ENCODE measurements at regions not wholly inside any gene's neighbourhood (a gene's known extent, or its start where the extent isn't known, plus 50 kb on each side); places are given as distances from the start of the nearest gene placed in this dataset.
A peak's percentile ranks its signal among the peaks of the same experiment; 100 is the strongest.

DNA sequence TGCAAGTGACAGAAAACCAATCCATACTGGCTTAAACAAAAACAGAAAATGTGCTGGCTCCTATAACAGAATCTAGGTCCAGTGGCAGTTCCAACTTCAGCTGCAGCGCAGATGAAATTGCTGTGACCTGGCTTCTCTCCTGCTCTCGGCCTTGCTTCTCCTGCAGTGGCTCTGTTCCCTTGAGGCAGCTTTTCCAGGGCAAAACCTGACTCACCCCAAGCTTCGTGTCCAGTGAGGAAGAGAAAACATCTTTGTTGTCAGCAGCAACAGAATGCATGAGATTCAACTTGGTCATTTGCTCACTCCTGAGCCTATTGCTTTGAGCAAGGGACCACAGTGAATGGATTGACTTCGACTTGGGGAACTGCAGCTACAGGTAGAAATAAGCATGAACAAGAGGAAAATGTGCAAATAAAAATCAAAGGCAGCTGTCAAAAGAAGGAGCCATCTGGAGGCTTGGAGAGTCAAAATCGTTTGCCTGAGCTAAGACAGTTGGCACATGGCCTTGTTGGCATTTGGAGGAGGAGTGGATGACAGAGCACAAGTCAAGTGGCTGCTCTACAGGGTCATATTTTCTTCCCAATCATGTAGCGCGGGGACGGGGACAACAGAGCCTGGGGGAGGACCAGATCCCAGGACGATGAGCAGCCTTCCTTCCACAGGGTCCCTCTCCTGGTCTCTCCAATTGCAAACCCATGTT is 523.4 kb downstream of the FGF9 start:
- no peaks in the 10 kb centered on the region for H3K36me3 Mint-ChIP-seq
- H3K9me3 Mint-ChIP-seq, result no peaks in the 10 kb centered on the region
- ATAC-seq (no peak), DNase-seq (ENCODE audit: low spot score in 2 of 2) (no peak)
- no peak overlapping the region for H3K27ac Mint-ChIP-seq

DNA sequence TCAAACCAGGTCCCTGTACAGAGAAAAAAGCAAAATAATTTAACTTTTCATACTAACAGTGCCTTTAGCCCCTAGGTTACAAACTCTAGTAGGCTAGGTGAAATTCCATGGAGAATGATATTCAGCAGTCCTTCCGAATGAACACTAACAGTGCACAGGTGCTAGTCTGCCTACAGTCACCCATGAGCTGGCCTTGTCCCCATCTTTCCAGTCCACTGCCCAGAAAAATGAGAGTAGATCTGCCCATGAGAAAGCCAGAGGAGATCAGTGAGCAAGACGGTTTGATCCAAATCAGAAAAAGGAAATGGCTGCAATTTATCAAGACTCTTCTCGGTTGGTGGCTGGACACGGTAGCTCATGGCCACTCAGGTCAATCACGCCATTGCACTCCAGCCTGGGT is 524.9 kb downstream of the FGF9 start:
- H3K36me3 Mint-ChIP-seq, result no peaks in the 10 kb centered on the region
- no peak overlapping the region for H3K27ac Mint-ChIP-seq
- no peak for DNase-seq (ENCODE audit: low spot score in 2 of 2)
- H3K9me3 Mint-ChIP-seq, result no peaks in the 10 kb centered on the region
- ATAC-seq, result no peak

- no peak for ATAC-seq
- no peak for DNase-seq (ENCODE audit: low spot score in 2 of 2)
Measured at GRCh38 chr13:22196777-22197176, 525.9 kb downstream of the FGF9 start.

GRCh38 chr13:22198001-22198400 is 527.1 kb downstream of the FGF9 start:
- Mint-ChIP-seq H3K36me3 (no peaks in the 10 kb centered on the region), H3K9me3 (no peaks in the 10 kb centered on the region), H3K27ac (no peak overlapping the region)
- ATAC-seq, result no peak
- DNase-seq (ENCODE audit: low spot score in 2 of 2), result no peak

More at GRCh38 chr13:22196777-22197176, 525.9 kb downstream of the FGF9 start:
- Mint-ChIP-seq H3K9me3 (no peaks in the 10 kb centered on the region), H3K27ac (no peak overlapping the region), H3K36me3 (no peaks in the 10 kb centered on the region)

DNA sequence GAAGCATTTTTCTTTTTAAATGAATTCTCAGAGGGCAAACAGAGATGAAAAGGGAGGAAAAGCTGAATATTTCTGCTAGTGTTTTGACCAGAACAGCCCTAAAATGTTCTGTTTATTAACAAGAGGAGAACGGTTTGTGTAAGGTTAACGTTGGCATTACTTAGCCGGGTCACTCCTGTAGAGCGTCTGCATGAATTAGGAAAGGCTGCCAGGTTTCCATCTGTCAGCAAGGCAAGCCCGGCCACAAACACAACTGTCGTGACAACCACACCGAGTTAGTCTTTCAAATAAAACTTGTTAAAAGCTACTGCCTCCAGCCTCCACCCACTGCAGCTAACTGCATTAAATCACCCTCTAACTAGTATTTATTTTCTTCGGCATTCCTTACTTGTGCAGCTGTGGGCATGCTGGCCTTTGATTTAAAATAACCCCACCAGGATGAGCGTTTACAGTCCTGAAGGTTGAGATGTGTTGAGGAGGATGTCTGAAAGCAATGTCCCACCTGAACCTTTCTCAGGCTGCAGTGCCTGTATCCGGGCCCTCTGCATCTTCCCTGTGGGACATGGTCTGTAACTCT is 527.9 kb downstream of the FGF9 start:
- H3K36me3 Mint-ChIP-seq, result no peaks in the 10 kb centered on the region
- ATAC-seq (no peak), DNase-seq (ENCODE audit: low spot score in 2 of 2) (no peak)
- no peaks in the 10 kb centered on the region for H3K9me3 Mint-ChIP-seq
- no peak overlapping the region for H3K27ac Mint-ChIP-seq

DNA sequence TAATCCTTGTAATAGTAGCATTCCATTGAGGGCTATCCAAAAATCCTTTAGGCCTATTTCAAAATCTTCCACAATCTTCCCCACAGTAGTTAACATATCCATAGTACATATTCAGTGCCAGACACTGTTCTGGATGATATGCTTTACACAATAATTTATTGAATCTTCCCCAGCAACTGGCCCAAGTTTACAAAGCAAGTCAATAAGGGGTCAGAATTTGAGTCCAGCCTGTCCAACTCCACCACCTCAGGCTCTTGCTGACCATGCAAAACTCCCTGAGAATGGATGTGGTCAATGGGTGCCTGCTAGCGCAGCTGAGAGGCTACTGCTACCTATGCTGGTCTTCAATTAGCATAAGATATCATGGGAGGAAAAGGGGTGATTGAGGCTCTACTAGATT is 529.6 kb downstream of the FGF9 start:
- Mint-ChIP-seq H3K36me3 (peaks cover 0 to 9% of the 10 kb centered on the region in 2 donors), H3K27ac (no peak overlapping the region), H3K9me3 (peaks cover 4 to 5% of the 10 kb centered on the region in 2 donors)
- ATAC-seq (no peak), DNase-seq (ENCODE audit: low spot score in 2 of 2) (no peak)

DNA sequence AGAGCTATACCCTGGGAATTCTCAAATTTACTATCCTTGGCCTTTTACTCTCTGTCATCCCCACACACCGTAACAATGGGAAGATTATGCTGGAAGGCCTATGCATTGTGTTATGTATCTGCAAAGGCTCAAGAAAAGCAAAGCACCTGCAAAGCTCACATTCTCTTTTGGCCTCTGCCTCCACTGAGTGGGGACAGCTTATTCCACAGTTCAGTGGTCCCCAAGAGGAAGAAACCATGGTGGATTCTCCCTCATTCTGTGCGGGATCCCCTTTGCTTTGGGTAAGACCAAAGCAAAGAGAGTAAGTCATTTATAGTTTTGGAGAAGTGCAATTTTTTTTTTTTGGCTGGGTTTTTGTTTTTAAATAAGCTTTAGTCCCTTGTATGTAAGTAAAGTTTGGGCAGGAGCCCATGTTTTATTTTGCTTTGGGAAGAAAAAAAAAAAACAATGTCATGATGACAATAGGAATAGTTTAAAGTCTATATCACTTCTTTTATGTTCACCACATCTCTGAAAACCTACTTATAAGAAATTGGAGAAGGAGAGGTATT is 530.6 kb downstream of the FGF9 start:
- DNase-seq (ENCODE audit: low spot score in 2 of 2), result no peak
- Mint-ChIP-seq H3K36me3 (peaks cover 0 to 9% of the 10 kb centered on the region in 2 donors), H3K27ac (no peak overlapping the region), H3K9me3 (peaks cover 4 to 5% of the 10 kb centered on the region in 2 donors)
- ATAC-seq, result no peak

GRCh38 chr13:22210134-22210930 is 539.5 kb downstream of the FGF9 start:
- Mint-ChIP-seq H3K9me3 (no peaks in the 10 kb centered on the region), H3K27ac (no peak overlapping the region), H3K36me3 (no peaks in the 10 kb centered on the region)
- DNase-seq (ENCODE audit: low spot score in 2 of 2) (no peak), ATAC-seq (no peak)

- no peaks in the 10 kb centered on the region for H3K9me3 Mint-ChIP-seq
- no peak overlapping the region for H3K27ac Mint-ChIP-seq
- DNase-seq (ENCODE audit: low spot score in 2 of 2) (no peak), ATAC-seq (no peak)
- no peaks in the 10 kb centered on the region for H3K36me3 Mint-ChIP-seq
Measured at GRCh38 chr13:22211876-22212275, 541.0 kb downstream of the FGF9 start.

DNA sequence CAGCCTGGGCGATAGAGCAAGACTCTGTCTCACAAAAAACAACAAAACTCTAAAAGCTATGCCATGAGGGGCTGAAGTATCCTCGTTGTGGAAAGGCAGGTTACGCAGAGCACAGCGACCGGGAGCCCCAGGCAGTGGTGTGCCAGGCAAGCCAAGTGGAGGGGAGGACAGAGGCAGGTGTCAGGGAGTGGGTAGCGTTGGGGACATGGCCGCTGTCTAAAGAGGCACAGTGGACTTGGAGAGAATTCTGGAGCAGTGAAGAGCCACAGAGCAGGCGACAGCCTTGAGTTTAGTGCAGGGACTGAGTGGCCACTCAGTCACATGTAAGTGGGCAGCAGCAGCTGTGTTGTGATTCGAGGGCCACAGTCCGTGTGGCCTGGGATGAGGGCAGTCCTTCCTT is 541.7 kb downstream of the FGF9 start:
- H3K27ac Mint-ChIP-seq, result no peak overlapping the region
- H3K9me3 Mint-ChIP-seq, result no peaks in the 10 kb centered on the region
- ATAC-seq, result no peak

GRCh38 chr13:22214184-22214583 is 543.3 kb downstream of the FGF9 start:
- Mint-ChIP-seq H3K36me3 (no peaks in the 10 kb centered on the region), H3K9me3 (no peaks in the 10 kb centered on the region), H3K27ac (no peak overlapping the region)
- no peak for DNase-seq (ENCODE audit: low spot score in 2 of 2)
- ATAC-seq, result no peak

More for the DNA sequence above, 541.7 kb downstream of the FGF9 start:
- no peak for DNase-seq (ENCODE audit: low spot score in 2 of 2)
- H3K36me3 Mint-ChIP-seq, result no peaks in the 10 kb centered on the region

DNA sequence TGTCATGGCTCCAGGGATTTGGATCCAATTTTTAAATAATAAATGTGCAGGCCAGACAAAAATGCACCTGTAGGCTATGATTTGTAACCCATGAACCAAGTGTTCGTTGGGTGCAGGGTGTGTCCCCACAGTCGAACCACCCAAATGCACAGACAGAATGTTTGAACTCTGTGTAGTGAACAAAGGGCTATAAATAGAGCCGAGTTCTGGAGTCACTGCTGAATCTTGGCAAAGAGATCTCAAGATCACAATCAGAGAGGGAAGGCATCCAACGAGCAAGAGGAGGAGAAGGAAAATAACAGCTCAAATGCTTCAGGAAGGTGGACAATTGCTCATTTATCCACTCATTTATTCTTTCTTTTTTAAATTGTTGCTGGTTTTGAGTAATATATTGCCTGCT is 547.9 kb downstream of the FGF9 start:
- no peak for DNase-seq (ENCODE audit: low spot score in 2 of 2)
- ATAC-seq, result no peak
- H3K36me3 Mint-ChIP-seq, result no peaks in the 10 kb centered on the region
- no peak overlapping the region for H3K27ac Mint-ChIP-seq
- no peaks in the 10 kb centered on the region for H3K9me3 Mint-ChIP-seq

GRCh38 chr13:22219709-22220108 is 548.8 kb downstream of the FGF9 start:
- Mint-ChIP-seq H3K36me3 (no peaks in the 10 kb centered on the region), H3K27ac (no peak overlapping the region), H3K9me3 (no peaks in the 10 kb centered on the region)
- no peak for DNase-seq (ENCODE audit: low spot score in 2 of 2)
- ATAC-seq, result no peak

GRCh38 chr13:22220151-22221135 is 549.6 kb downstream of the FGF9 start:
- H3K36me3 Mint-ChIP-seq, result no peaks in the 10 kb centered on the region
- ATAC-seq (no peak), DNase-seq (ENCODE audit: low spot score in 2 of 2) (no peak)
- H3K27ac Mint-ChIP-seq, result no peak overlapping the region
- no peaks in the 10 kb centered on the region for H3K9me3 Mint-ChIP-seq

GRCh38 chr13:22223411-22223810 is 552.5 kb downstream of the FGF9 start:
- Mint-ChIP-seq H3K27ac (no peak overlapping the region), H3K36me3 (no peaks in the 10 kb centered on the region), H3K9me3 (no peaks in the 10 kb centered on the region)
- DNase-seq (ENCODE audit: low spot score in 2 of 2) (no peak), ATAC-seq (no peak)

DNA sequence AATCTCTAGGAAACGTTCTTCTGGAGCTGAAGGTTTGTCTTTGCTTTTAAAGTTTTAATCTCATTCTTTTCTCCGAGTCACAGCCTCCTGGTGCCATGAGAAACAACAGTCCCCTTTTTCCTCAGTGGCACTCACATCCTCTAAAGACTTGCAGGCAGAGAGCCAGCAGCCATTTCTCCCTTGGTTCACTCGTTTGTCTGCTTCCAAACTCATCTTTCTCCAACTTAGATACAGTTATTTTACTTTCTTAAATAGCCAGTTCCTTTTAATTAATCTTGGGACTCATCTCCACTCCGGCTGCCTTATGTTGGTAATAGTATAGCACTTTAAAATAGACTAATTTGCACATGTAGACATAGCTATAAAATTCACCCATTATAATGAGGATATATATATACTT is 555.2 kb downstream of the FGF9 start:
- Mint-ChIP-seq H3K9me3 (no peaks in the 10 kb centered on the region), H3K36me3 (no peaks in the 10 kb centered on the region), H3K27ac (peak overlapping the region in 1 of 2 donors; percentile 56)
- ATAC-seq, result no peak
- DNase-seq (ENCODE audit: low spot score in 2 of 2), result no peak
